ENCODE measurements at regions not wholly inside any gene's neighbourhood (a gene's known extent, or its start where the extent isn't known, plus 50 kb on each side); places are given as distances from the start of the nearest gene placed in this dataset.

- DNase-seq = no peak
Observed at GRCh38 chr2:129575880-129576279, 403.6 kb upstream of the RAB6C start.

GRCh38 chr2:129580001-129580400 lies 399.5 kb upstream of the RAB6C start:
- no peak for DNase-seq

GRCh38 chr2:129585760-129586159 lies 393.7 kb upstream of the RAB6C start:
- no peak for DNase-seq

- DNase-seq = no peak
Observed at GRCh38 chr2:129587426-129588064, 391.9 kb upstream of the RAB6C start.

GRCh38 chr2:129604560-129604959 lies 374.9 kb upstream of the RAB6C start:
- no peak for DNase-seq

GRCh38 chr2:129605646-129606045 lies 373.8 kb upstream of the RAB6C start:
- DNase-seq = no peak

GRCh38 chr2:129606496-129607270 lies 372.8 kb upstream of the RAB6C start:
- no peak for DNase-seq

GRCh38 chr2:129609224-129609623 lies 370.2 kb upstream of the RAB6C start:
- no peak for DNase-seq

- no peak for DNase-seq
Observed at GRCh38 chr2:129610766-129611165, 368.7 kb upstream of the RAB6C start.

GRCh38 chr2:129611471-129611870 lies 368.0 kb upstream of the RAB6C start:
- DNase-seq = no peak

GRCh38 chr2:129619471-129619870 lies 360.0 kb upstream of the RAB6C start:
- no peak for DNase-seq

- DNase-seq = no peak
Observed at GRCh38 chr2:129620411-129620810, 359.1 kb upstream of the RAB6C start.

- no peak for DNase-seq
Observed at GRCh38 chr2:129623783-129624182, 355.7 kb upstream of the RAB6C start.

- no peak for DNase-seq
Observed at GRCh38 chr2:129627437-129627836, 352.0 kb upstream of the RAB6C start.

- DNase-seq = no peak
Observed at GRCh38 chr2:129636692-129637091, 342.8 kb upstream of the RAB6C start.

GRCh38 chr2:129641371-129641770 lies 338.1 kb upstream of the RAB6C start:
- DNase-seq = no peak

GRCh38 chr2:129642526-129643043 lies 336.9 kb upstream of the RAB6C start:
- DNase-seq = no peak

GRCh38 chr2:129645335-129645734 lies 334.1 kb upstream of the RAB6C start:
- DNase-seq = no peak

GRCh38 chr2:129646107-129646506 lies 333.4 kb upstream of the RAB6C start:
- DNase-seq = no peak

- DNase-seq = no peak
Observed at GRCh38 chr2:129653246-129653645, 326.2 kb upstream of the RAB6C start.

GRCh38 chr2:129654331-129654730 lies 325.1 kb upstream of the RAB6C start:
- no peak for DNase-seq

GRCh38 chr2:129656081-129656598 lies 323.3 kb upstream of the RAB6C start:
- no peak for DNase-seq

GRCh38 chr2:129658430-129658829 lies 321.0 kb upstream of the RAB6C start:
- DNase-seq = no peak

GRCh38 chr2:129661935-129662334 lies 317.5 kb upstream of the RAB6C start:
- no peak for DNase-seq

All from CD4-positive, alpha-beta T cell treated with Interleukin-12 subunit alpha and Interleukin-12 subunit beta, for 1 hour (primary cell).